H1 (cell line): ENCODE measurements at regions not wholly inside any gene's neighbourhood (a gene's known extent, or its start where the extent isn't known, plus 50 kb on each side); places are given as distances from the start of the nearest gene placed in this dataset.

Experiments
- CTCF ChIA-PET: fragments of 300-600 bp; sonication (Branson Sonifier 250); formaldehyde crosslinking; loops from one replicate; lab custom pipeline; 2021; ENCODE audit not compliant: partially characterized antibody; lab: Charles Lee
- POLR2A ChIA-PET: fragments of 300-600 bp; sonication (Branson Sonifier 250); formaldehyde crosslinking; loops from one replicate; lab custom pipeline; 2021; ENCODE audit warnings: inconsistent platforms; ENCODE audit not compliant: partially characterized antibody; lab: Charles Lee
- DNase-seq, 2 experiments: peaks; one replicate each; pipeline versions ENCODE4 v3.0.0 to v3.0.0-alpha.2; 2010 to 2022; ENCODE audit warnings: low spot score in 2 of 2, low read depth in 1 of 2, mixed read lengths in 1 of 2
- FAIRE-seq: peaks from 2 replicates; lab custom pipeline; 2011; peaks lifted over from hg19 to GRCh38; lab: Jason Lieb, UNC
- H2AFZ ChIP-seq: 2 replicates; pipeline ENCODE4 v1.8.1; 2012; ENCODE audit warnings: low read length, inconsistent platforms
- H2AK5ac ChIP-seq: 2 replicates; pipeline ENCODE4 v1.6.1; 2013; ENCODE audit warnings: low read depth, low read length
- H2BK120ac ChIP-seq: replicated peaks from 2 replicates; pipeline ENCODE3; 2013; ENCODE audit warnings: low read depth, low read length, inconsistent platforms
- H2BK12ac ChIP-seq: 2 replicates; pipeline ENCODE4 v1.6.1; 2013; ENCODE audit warnings: low read depth, low read length
- H2BK15ac ChIP-seq: 2 replicates; pipeline ENCODE4 v1.6.1; 2013; ENCODE audit warnings: low read length
- H2BK20ac ChIP-seq: 2 replicates; pipeline ENCODE4 v1.6.1; 2013; ENCODE audit warnings: low read length
- H2BK5ac ChIP-seq: 2 replicates; pipeline ENCODE4 v1.6.1; 2013; ENCODE audit warnings: low read depth, low read length
- H3K14ac ChIP-seq: 2 replicates; pipeline ENCODE4 v1.6.1; 2013; ENCODE audit warnings: inconsistent platforms; ENCODE audit not compliant: insufficient read length
- H3K18ac ChIP-seq: 2 replicates; pipeline ENCODE4 v1.6.1; 2013; ENCODE audit warnings: low read length; ENCODE audit errors: extremely low read depth
- H3K23ac ChIP-seq: 2 replicates; pipeline ENCODE4 v1.6.1; 2013; ENCODE audit warnings: inconsistent platforms; ENCODE audit not compliant: insufficient read length
- H3K23me2 ChIP-seq: 2 replicates; pipeline ENCODE4 v1.6.1; 2013; ENCODE audit warnings: low read depth, low read length
- H3K27ac ChIP-seq: 2 replicates; pipeline ENCODE4 v1.6.1; 2011; ENCODE audit warnings: low read depth, low read length, inconsistent platforms
- H3K27me3 ChIP-seq, 4 experiments: replicated peaks in 1 of 4; 1 replicate in 1 of 4; 2 replicates in 3 of 4; pipeline versions ENCODE4 v1.6.1 to v1.8.1; 2011 to 2013; ENCODE audit warnings: low read length in 3 of 4, mild to moderate bottlenecking in 3 of 4, inconsistent platforms in 2 of 4, mixed read lengths in 2 of 4, moderate library complexity in 1 of 4; ENCODE audit not compliant: control insufficient read depth in 3 of 4, insufficient read depth in 3 of 4; ENCODE audit errors: extremely low read depth in 1 of 4
- H3K36me3 ChIP-seq, 4 experiments: 2 replicates each; pipeline versions ENCODE4 v1.6.1 to v1.8.1; 2011 to 2013; ENCODE audit warnings: mild to moderate bottlenecking in 4 of 4, low read length in 3 of 4, moderate library complexity in 2 of 4, control low read depth in 1 of 4, inconsistent platforms in 1 of 4; ENCODE audit not compliant: insufficient read depth in 4 of 4, control insufficient read depth in 2 of 4
- H3K4ac ChIP-seq: replicated peaks from 2 replicates; pipeline ENCODE3; 2013; ENCODE audit warnings: low read length, low read depth, mixed read lengths, inconsistent platforms; ENCODE audit not compliant: insufficient read length
- H3K4me1 ChIP-seq, 4 experiments: replicated peaks in 1 of 4; 1 replicate in 1 of 4; 2 replicates in 3 of 4; pipeline versions ENCODE4 v1.6.1 to v1.8.1; 2011 to 2013; ENCODE audit warnings: low read length in 3 of 4, inconsistent platforms in 2 of 4, mixed read lengths in 1 of 4; ENCODE audit not compliant: insufficient read depth in 4 of 4, control insufficient read depth in 3 of 4
- H3K4me2 ChIP-seq, 2 experiments: 2 replicates each; pipeline versions ENCODE4 v1.6.1 to v1.8.1; 2011 to 2013; ENCODE audit warnings: low read depth in 2 of 2, low read length in 2 of 2, control low read depth in 1 of 2, inconsistent platforms in 1 of 2, mild to moderate bottlenecking in 1 of 2; ENCODE audit not compliant: insufficient read depth in 1 of 2
- H3K4me3 ChIP-seq, 4 experiments: fragments of 200-600, 300-600 bp in 1 of 4; sonication (generic), shearing (Covaris generic), sonication (Bioruptor Twin) in 1 of 4; 2 replicates each; pipeline versions ENCODE4 v1.5.1 to v1.8.1; 2011 to 2016; ENCODE audit warnings: low read length in 4 of 4, low read depth in 3 of 4, control low read depth in 2 of 4, inconsistent platforms in 2 of 4, mild to moderate bottlenecking in 2 of 4, mixed read lengths in 1 of 4, moderate library complexity in 1 of 4; ENCODE audit not compliant: insufficient read depth in 2 of 4; ENCODE audit errors: extremely low read depth in 1 of 4
- H3K56ac ChIP-seq: replicated peaks from 2 replicates; pipeline ENCODE3; 2013; ENCODE audit warnings: low read depth, mild to moderate bottlenecking, mixed read lengths, low read length, inconsistent platforms; ENCODE audit not compliant: insufficient read length
- H3K79me1 ChIP-seq: 2 replicates; pipeline ENCODE4 v1.6.1; 2013; ENCODE audit warnings: low read depth, low read length, control low read depth
- H3K79me2 ChIP-seq, 2 experiments: 2 replicates each; pipeline versions ENCODE4 v1.6.1 to v1.8.1; 2012 to 2013; ENCODE audit warnings: low read length in 2 of 2, mild to moderate bottlenecking in 2 of 2, inconsistent platforms in 1 of 2; ENCODE audit not compliant: insufficient read depth in 2 of 2, control insufficient read depth in 1 of 2
- H3K9ac ChIP-seq, 4 experiments: replicated peaks in 1 of 4; 1 replicate in 1 of 4; 2 replicates in 3 of 4; pipeline versions ENCODE4 v1.6.1 to v1.8.1; 2011 to 2013; ENCODE audit warnings: low read depth in 3 of 4, low read length in 3 of 4, control low read depth in 2 of 4, mild to moderate bottlenecking in 2 of 4, moderate library complexity in 2 of 4, inconsistent platforms in 1 of 4; ENCODE audit errors: extremely low read depth in 1 of 4
- H3K9me3 ChIP-seq, 2 experiments: 2 replicates each; pipeline versions ENCODE4 v1.6.1 to v1.8.1; 2012 to 2013; ENCODE audit warnings: mild to moderate bottlenecking in 2 of 2, moderate library complexity in 2 of 2, control low read depth in 1 of 2, inconsistent platforms in 1 of 2, low read depth in 1 of 2, low read length in 1 of 2, mixed read lengths in 1 of 2; ENCODE audit not compliant: insufficient read depth in 2 of 2
- H4K20me1 ChIP-seq, 2 experiments: replicated peaks in 1 of 2; 2 replicates each; pipeline versions ENCODE3 to v1.8.1; 2011 to 2013; ENCODE audit warnings: inconsistent platforms in 2 of 2, low read length in 2 of 2, mild to moderate bottlenecking in 1 of 2; ENCODE audit not compliant: insufficient read depth in 2 of 2, control insufficient read depth in 1 of 2
- H4K5ac ChIP-seq: 2 replicates; pipeline ENCODE4 v1.6.1; 2013; ENCODE audit warnings: low read length, low read depth, mixed read lengths, inconsistent platforms; ENCODE audit not compliant: insufficient read length
- H4K8ac ChIP-seq: 2 replicates; pipeline ENCODE4 v1.8.0; 2013; ENCODE audit warnings: mild to moderate bottlenecking, moderate library complexity, low read length, inconsistent platforms; ENCODE audit not compliant: insufficient read depth; ENCODE audit errors: extremely low read depth
- H4K91ac ChIP-seq: replicated peaks from 2 replicates; pipeline ENCODE3; 2013; ENCODE audit warnings: low read length, mixed read lengths, inconsistent platforms; ENCODE audit not compliant: insufficient read length
- CBX8 ChIP-seq: fragments of 300-800, 300-1000 bp; sonication (generic); IDR thresholded peaks from 2 replicates; pipeline ENCODE4 v1.7.1; 2016; ENCODE audit warnings: low read depth, low read length, borderline replicate concordance
- CREB1 ChIP-seq: IDR thresholded peaks from 2 replicates; pipeline ENCODE4 v1.6.1; 2012; ENCODE audit warnings: inconsistent platforms
- EP300 ChIP-seq, 2 experiments: IDR thresholded peaks; 1 replicate in 1 of 2; 2 replicates in 1 of 2; pipeline ENCODE4 v1.6.1; 2011 to 2012; ENCODE audit warnings: low read depth in 2 of 2, low read length in 2 of 2, mild to moderate bottlenecking in 2 of 2, borderline replicate concordance in 1 of 2, inconsistent platforms in 1 of 2, moderate library complexity in 1 of 2
- NRF1 ChIP-seq: IDR thresholded peaks from 2 replicates; pipeline ENCODE4 v1.6.1; 2011; ENCODE audit warnings: mild to moderate bottlenecking, low read depth, low read length, improper control_type of control experiment
- POLR2AphosphoS5 ChIP-seq: IDR thresholded peaks from 2 replicates; pipeline ENCODE4 v1.6.1; 2011; ENCODE audit warnings: low read depth, low read length
- RNF2 ChIP-seq: fragments of 200-900, 300-1000 bp; sonication (generic); IDR thresholded peaks from 2 replicates; pipeline ENCODE4 v1.7.1; 2016; ENCODE audit warnings: borderline replicate concordance, low read depth, mild to moderate bottlenecking, antibody characterized with exemption, low read length; ENCODE audit not compliant: poor library complexity, severe bottlenecking; ENCODE audit errors: missing control alignments
- RXRA ChIP-seq: IDR thresholded peaks from 2 replicates; pipeline ENCODE4 v1.6.1; 2011; ENCODE audit warnings: low read depth, mild to moderate bottlenecking, low read length, moderate library complexity; ENCODE audit not compliant: insufficient read depth
- SIX5 ChIP-seq: IDR thresholded peaks from 2 replicates; pipeline ENCODE4 v1.6.1; 2011; ENCODE audit warnings: mild to moderate bottlenecking, low read depth, low read length
- TCF12 ChIP-seq: IDR thresholded peaks from 2 replicates; pipeline ENCODE4 v1.6.1; 2011; ENCODE audit warnings: low read depth, mild to moderate bottlenecking, low read length
- WGBS, 2 experiments: shearing (Covaris generic) in 1 of 2; methylation state at CpG; one replicate each; pipeline versions ENCODE4 v1.1.6 to v1.1.7; 2013 to 2015; ENCODE audit warnings: low lambda C conversion rate in 2 of 2, mixed read lengths in 2 of 2, inconsistent platforms in 1 of 2, low coverage in 1 of 2, missing lambda C conversion rate in 1 of 2; ENCODE audit not compliant: insufficient replicate concordance in 2 of 2, insufficient coverage in 1 of 2, insufficient read length in 1 of 2; ENCODE audit errors: extremely low coverage in 1 of 2, missing lambda C conversion rate in 1 of 2; 5-methylcytosine and 5-hydroxymethylcytosine counted together
- TF ChIP-seq, protein P1 (sequence below): IDR thresholded peaks from 2 replicates; pipeline ENCODE4 v1.6.1; 2011; ENCODE audit warnings: low read length, improper control_type of control experiment
- TF ChIP-seq, protein P2 (sequence below), 3 experiments: IDR thresholded peaks; 1 replicate in 2 of 3; 2 replicates in 1 of 3; pipeline versions ENCODE4 v1.5.1 to v1.6.1; 2011; ENCODE audit warnings: low read length in 3 of 3, mild to moderate bottlenecking in 3 of 3, inconsistent platforms in 2 of 3, low read depth in 1 of 3, moderate library complexity in 1 of 3; ENCODE audit not compliant: insufficient read depth in 1 of 3; ENCODE audit errors: control extremely low read depth in 1 of 3

DNA sequence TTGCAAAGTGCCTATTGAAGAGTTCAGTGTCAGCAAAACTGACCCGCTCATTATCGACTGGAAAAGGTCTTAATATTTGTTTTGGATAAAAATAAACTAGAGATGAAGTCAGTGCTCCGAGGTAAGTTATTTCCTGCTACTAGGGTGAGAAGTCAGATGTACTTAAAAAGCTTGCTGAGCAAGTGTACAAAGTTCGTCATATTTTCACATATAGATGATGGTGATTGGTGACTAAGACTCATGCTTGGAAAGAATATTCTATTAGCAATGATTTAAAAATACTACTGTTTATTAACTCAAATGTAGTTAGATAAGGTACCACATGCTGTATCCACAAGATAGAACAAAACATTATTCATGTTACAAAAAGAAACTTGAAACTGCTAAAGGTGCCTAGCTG is 643.7 kb downstream of the GABRG2 start:
- H4K91ac ChIP-seq = no peak overlapping the region
- no peak overlapping the region for H3K4ac ChIP-seq
- H3K4me3 ChIP-seq = no peak overlapping the region
- H2BK15ac ChIP-seq = no peak overlapping the region
- no peak overlapping the region for H3K56ac ChIP-seq
- no peak overlapping the region for H2BK12ac ChIP-seq
- no peak overlapping the region for H3K18ac ChIP-seq
- H2BK5ac ChIP-seq = no peak overlapping the region
- no peak overlapping the region for H4K5ac ChIP-seq
- H3K14ac ChIP-seq = no peak overlapping the region
- H3K4me1 ChIP-seq = no peaks in the 10 kb centered on the region
- no peaks in the 10 kb centered on the region for H3K23me2 ChIP-seq
- H3K23ac ChIP-seq = no peak overlapping the region
- POLR2A ChIA-PET = no interaction called here
- H4K20me1 ChIP-seq = no peaks in the 10 kb centered on the region
- DNase-seq (no peak), FAIRE-seq (no peak)
- no peaks in the 10 kb centered on the region for H3K36me3 ChIP-seq
- H4K8ac ChIP-seq = no peak overlapping the region
- H2AFZ ChIP-seq = no peak overlapping the region
- CTCF ChIA-PET = no interaction called here
- H3K4me2 ChIP-seq = no peak overlapping the region
- no peak overlapping the region for H2BK120ac ChIP-seq
- H2AK5ac ChIP-seq = no peak overlapping the region
- H3K27me3 ChIP-seq = no peaks in the 10 kb centered on the region
- no peak overlapping the region for H3K27ac ChIP-seq
- H3K9ac ChIP-seq = no peak overlapping the region
- H3K79me1 ChIP-seq = no peaks in the 10 kb centered on the region
- no peaks in the 10 kb centered on the region for H3K9me3 ChIP-seq
- no peaks in the 10 kb centered on the region for H3K79me2 ChIP-seq
- no peak overlapping the region for H2BK20ac ChIP-seq
- WGBS, 2 experiments = 91% methylated on average over 4 of the region's 4 CpGs; no CpG with 5 or more reads in 1 of the 2 experiments
- TF ChIP-seq TCF12 (no peak), RXRA (no peak), EP300 (IDR thresholded peaks at IDR 0.05; ENCODE audit: borderline replicate concordance in 1 of 2, low read depth in 2 of 2, low read length in 2 of 2) (no peak), SIX5 (no peak), POLR2AphosphoS5 (no peak), RNF2 (no peak), NRF1 (no peak), CBX8 (no peak), CREB1 (no peak)
- TF ChIP-seq, protein P1, sequence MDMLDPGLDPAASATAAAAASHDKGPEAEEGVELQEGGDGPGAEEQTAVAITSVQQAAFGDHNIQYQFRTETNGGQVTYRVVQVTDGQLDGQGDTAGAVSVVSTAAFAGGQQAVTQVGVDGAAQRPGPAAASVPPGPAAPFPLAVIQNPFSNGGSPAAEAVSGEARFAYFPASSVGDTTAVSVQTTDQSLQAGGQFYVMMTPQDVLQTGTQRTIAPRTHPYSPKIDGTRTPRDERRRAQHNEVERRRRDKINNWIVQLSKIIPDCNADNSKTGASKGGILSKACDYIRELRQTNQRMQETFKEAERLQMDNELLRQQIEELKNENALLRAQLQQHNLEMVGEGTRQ = no peak
- TF ChIP-seq, protein P2, sequence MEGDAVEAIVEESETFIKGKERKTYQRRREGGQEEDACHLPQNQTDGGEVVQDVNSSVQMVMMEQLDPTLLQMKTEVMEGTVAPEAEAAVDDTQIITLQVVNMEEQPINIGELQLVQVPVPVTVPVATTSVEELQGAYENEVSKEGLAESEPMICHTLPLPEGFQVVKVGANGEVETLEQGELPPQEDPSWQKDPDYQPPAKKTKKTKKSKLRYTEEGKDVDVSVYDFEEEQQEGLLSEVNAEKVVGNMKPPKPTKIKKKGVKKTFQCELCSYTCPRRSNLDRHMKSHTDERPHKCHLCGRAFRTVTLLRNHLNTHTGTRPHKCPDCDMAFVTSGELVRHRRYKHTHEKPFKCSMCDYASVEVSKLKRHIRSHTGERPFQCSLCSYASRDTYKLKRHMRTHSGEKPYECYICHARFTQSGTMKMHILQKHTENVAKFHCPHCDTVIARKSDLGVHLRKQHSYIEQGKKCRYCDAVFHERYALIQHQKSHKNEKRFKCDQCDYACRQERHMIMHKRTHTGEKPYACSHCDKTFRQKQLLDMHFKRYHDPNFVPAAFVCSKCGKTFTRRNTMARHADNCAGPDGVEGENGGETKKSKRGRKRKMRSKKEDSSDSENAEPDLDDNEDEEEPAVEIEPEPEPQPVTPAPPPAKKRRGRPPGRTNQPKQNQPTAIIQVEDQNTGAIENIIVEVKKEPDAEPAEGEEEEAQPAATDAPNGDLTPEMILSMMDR (IDR thresholded peaks at IDR 0.05; ENCODE audit: control extremely low read depth in 1 of 3, insufficient read depth in 1 of 3, low read depth in 1 of 3, low read length in 3 of 3) = no peak
